WTC11 (cell line): ENCODE measurements at regions not wholly inside any gene's neighbourhood (a gene's known extent, or its start where the extent isn't known, plus 50 kb on each side); places are given as distances from the start of the nearest gene placed in this dataset.

ENCODE experiments used
- ATAC-seq: fragments of 200-7000 bp; cut with Tn5 transposase; 2 replicates; pipeline ENCODE4 v1.10.0; 2021; ENCODE audit warnings: mild to moderate bottlenecking, moderate library complexity
- CTCF ChIA-PET: fragments of 300-600 bp; sonication (Branson Sonifier 250); formaldehyde crosslinking; loops from one replicate; lab custom pipeline; 2021; ENCODE audit warnings: antibody characterized with exemption; lab: Charles Lee
- POLR2A ChIA-PET: fragments of 350-600 bp; sonication (Branson Sonifier 250); formaldehyde crosslinking; loops from one replicate; lab custom pipeline; 2021; ENCODE audit warnings: antibody characterized with exemption; lab: Charles Lee
- DNase-seq: peaks from one replicate; pipeline ENCODE4 v3.0.0; 2021; ENCODE audit warnings: low spot score
- H3K27ac Mint-ChIP-seq: 2 replicates; pipeline ENCODE4 v1.8.0; 2021; ENCODE audit warnings: mixed read lengths
- H3K27me3 Mint-ChIP-seq: 2 replicates; pipeline ENCODE4 v1.8.0; 2021; ENCODE audit warnings: low read depth, mild to moderate bottlenecking, moderate library complexity, mixed read lengths
- H3K36me3 Mint-ChIP-seq: 2 replicates; pipeline ENCODE4 v1.8.0; 2021; ENCODE audit warnings: mixed read lengths
- H3K4me1 Mint-ChIP-seq: 2 replicates; pipeline ENCODE4 v1.8.0; 2022; ENCODE audit warnings: mixed read lengths
- H3K4me3 Mint-ChIP-seq: 2 replicates; pipeline ENCODE4 v1.8.0; 2021; ENCODE audit warnings: mild to moderate bottlenecking, moderate library complexity, mixed read lengths
- H3K9me3 Mint-ChIP-seq: 2 replicates; pipeline ENCODE4 v1.8.0; 2021; ENCODE audit warnings: mixed read lengths
- EMX1 ChIP-seq: fragments of 250-450 bp; sonication (Bioruptor Pico); IDR thresholded peaks from 2 replicates; pipeline ENCODE4 v1.8.0; 2021; ENCODE audit warnings: mild to moderate bottlenecking
- FOXP1 ChIP-seq: sonication (generic); formaldehyde crosslinking; IDR thresholded peaks from 2 replicates; pipeline ENCODE4 v1.8.0; 2022; ENCODE audit warnings: missing genetic modification reagents, mild to moderate bottlenecking, moderate library complexity, borderline replicate concordance
- GRHL2 ChIP-seq: fragments of 250-450 bp; sonication (Bioruptor Pico); IDR thresholded peaks from 2 replicates; pipeline ENCODE4 v1.8.0; 2022; ENCODE audit warnings: mild to moderate bottlenecking, moderate library complexity; ENCODE audit not compliant: insufficient replicate concordance, severe bottlenecking
- KAT7 ChIP-seq: sonication (generic); formaldehyde crosslinking; IDR thresholded peaks from 2 replicates; pipeline ENCODE4 v1.8.1; 2023; ENCODE audit warnings: missing genetic modification reagents, mild to moderate bottlenecking, borderline replicate concordance
- RORB ChIP-seq: fragments of 250-450 bp; sonication (Bioruptor Pico); IDR thresholded peaks from 2 replicates; pipeline ENCODE4 v1.9.0; 2021; ENCODE audit warnings: mild to moderate bottlenecking
- SMAD4 ChIP-seq: sonication (generic); formaldehyde crosslinking; IDR thresholded peaks from 2 replicates; pipeline ENCODE4 v1.8.0; 2022; ENCODE audit warnings: mild to moderate bottlenecking, missing genetic modification reagents
- SP1 ChIP-seq: sonication (generic); formaldehyde crosslinking; conservative IDR thresholded peaks from 2 replicates; pipeline ENCODE4 v1.8.1; 2022; ENCODE audit warnings: missing genetic modification reagents
- TEAD4 ChIP-seq: sonication (generic); formaldehyde crosslinking; IDR thresholded peaks from 2 replicates; pipeline ENCODE4 v1.8.0; 2022; ENCODE audit warnings: mild to moderate bottlenecking, missing genetic modification reagents
- ZNF423 ChIP-seq: fragments of 250-450 bp; sonication (Bioruptor Pico); IDR thresholded peaks from 2 replicates; pipeline ENCODE4 v2.1.2; 2022; ENCODE audit warnings: mild to moderate bottlenecking, moderate library complexity
- TF ChIP-seq, protein P1 (sequence below): fragments of 250-450 bp; sonication (Bioruptor Pico); conservative IDR thresholded peaks from 2 replicates; pipeline ENCODE4 v1.9.0; 2021; ENCODE audit warnings: mild to moderate bottlenecking
- TF ChIP-seq, protein P2 (sequence below): sonication (generic); formaldehyde crosslinking; conservative IDR thresholded peaks from 2 replicates; pipeline ENCODE4 v1.8.1; 2023; ENCODE audit warnings: mild to moderate bottlenecking, low read depth, missing genetic modification reagents, moderate library complexity
- TF ChIP-seq, protein P3 (sequence below): fragments of 200-600 bp; IDR thresholded peaks from 2 replicates; pipeline ENCODE4 v1.8.0; 2022; ENCODE audit warnings: antibody characterized with exemption
- TF ChIP-seq, protein P4 (sequence below): sonication (generic); formaldehyde crosslinking; conservative IDR thresholded peaks from 2 replicates; pipeline ENCODE4 v1.8.1; 2022; ENCODE audit warnings: mild to moderate bottlenecking, missing genetic modification reagents
- TF ChIP-seq, protein P5 (sequence below): sonication (generic); formaldehyde crosslinking; IDR thresholded peaks from 2 replicates; pipeline ENCODE4 v1.8.0; 2022; ENCODE audit warnings: mild to moderate bottlenecking, missing genetic modification reagents
- TF ChIP-seq, protein P6 (sequence below): sonication (generic); formaldehyde crosslinking; IDR thresholded peaks from 2 replicates; pipeline ENCODE4 v1.8.1; 2022; ENCODE audit warnings: missing genetic modification reagents, borderline replicate concordance
- TF ChIP-seq, protein P7 (sequence below): fragments of 250-450 bp; sonication (Bioruptor Pico); IDR thresholded peaks from 2 replicates; pipeline ENCODE4 v1.9.0; 2021; ENCODE audit warnings: mild to moderate bottlenecking, borderline replicate concordance
- TF ChIP-seq, protein P8 (sequence below): fragments of 250-450 bp; sonication (Bioruptor Pico); IDR thresholded peaks from 2 replicates; pipeline ENCODE4 v1.9.0; 2021; ENCODE audit warnings: mild to moderate bottlenecking

DNA sequence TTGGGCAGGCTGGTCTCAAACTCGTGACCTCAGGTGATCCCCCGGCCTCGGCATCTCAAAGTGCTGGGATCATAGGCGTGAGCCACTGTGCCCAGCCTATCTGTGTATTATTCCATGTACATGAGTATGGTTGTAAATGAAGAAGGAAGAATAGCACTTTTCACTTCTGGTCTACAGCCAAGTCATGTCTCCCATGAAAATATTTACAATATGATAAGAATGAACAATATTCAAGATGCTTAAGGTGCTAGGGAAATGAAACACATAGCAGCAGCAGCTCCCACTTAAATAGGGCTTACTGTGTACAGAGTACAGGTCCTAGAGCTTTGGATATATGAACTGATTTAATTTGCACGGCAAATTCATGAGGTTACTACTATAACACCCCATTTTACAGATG lies 70.3 kb upstream of the COL5A2 start:
- H3K9me3 Mint-ChIP-seq, result peaks cover 8% of the 10 kb centered on the region
- no peak overlapping the region for H3K4me3 Mint-ChIP-seq
- no peak for TF ChIP-seq EMX1 (CRISPR knock-in tag)
- TF ChIP-seq FOXP1 (CRISPR knock-in tag), result no peak
- TF ChIP-seq RORB, result no peak
- no peak for TF ChIP-seq SP1 (CRISPR knock-in tag)
- TF ChIP-seq, protein P1, sequence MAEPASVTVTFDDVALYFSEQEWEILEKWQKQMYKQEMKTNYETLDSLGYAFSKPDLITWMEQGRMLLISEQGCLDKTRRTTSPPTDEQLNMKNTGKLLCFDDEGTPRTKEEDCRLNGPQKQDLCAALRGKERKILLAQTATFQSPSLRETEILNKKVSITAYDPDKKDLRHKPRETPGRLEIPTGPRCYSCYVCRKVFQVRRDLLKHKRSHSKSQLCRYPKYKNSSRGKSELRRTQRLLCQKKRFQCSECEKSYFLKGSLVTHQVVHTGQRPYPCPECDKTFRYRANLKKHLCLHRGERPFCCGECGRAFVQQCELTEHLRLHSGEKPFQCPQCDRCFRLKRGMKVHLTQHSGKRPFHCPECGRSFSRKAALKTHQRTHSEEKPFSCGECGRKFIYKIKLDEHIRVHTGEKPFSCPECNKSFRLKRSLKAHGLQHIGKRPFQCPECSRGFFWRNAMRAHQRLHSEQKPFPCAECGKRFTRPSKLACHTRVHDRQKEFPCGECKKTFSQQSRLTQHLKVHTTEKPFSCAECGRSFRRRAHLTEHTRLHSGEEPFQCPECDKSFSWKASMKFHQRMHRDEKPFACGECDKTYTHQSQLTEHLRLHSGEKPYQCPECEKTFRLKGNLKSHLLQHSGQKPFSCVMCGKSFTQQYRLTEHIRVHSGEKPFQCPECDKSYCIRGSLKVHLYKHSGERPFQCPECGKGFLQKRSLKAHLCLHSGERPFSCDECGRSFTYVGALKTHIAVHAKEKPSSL (CRISPR knock-in tag), result no peak
- TF ChIP-seq, protein P2, sequence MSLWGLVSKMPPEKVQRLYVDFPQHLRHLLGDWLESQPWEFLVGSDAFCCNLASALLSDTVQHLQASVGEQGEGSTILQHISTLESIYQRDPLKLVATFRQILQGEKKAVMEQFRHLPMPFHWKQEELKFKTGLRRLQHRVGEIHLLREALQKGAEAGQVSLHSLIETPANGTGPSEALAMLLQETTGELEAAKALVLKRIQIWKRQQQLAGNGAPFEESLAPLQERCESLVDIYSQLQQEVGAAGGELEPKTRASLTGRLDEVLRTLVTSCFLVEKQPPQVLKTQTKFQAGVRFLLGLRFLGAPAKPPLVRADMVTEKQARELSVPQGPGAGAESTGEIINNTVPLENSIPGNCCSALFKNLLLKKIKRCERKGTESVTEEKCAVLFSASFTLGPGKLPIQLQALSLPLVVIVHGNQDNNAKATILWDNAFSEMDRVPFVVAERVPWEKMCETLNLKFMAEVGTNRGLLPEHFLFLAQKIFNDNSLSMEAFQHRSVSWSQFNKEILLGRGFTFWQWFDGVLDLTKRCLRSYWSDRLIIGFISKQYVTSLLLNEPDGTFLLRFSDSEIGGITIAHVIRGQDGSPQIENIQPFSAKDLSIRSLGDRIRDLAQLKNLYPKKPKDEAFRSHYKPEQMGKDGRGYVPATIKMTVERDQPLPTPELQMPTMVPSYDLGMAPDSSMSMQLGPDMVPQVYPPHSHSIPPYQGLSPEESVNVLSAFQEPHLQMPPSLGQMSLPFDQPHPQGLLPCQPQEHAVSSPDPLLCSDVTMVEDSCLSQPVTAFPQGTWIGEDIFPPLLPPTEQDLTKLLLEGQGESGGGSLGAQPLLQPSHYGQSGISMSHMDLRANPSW, result no peak
- TF ChIP-seq, protein P3, sequence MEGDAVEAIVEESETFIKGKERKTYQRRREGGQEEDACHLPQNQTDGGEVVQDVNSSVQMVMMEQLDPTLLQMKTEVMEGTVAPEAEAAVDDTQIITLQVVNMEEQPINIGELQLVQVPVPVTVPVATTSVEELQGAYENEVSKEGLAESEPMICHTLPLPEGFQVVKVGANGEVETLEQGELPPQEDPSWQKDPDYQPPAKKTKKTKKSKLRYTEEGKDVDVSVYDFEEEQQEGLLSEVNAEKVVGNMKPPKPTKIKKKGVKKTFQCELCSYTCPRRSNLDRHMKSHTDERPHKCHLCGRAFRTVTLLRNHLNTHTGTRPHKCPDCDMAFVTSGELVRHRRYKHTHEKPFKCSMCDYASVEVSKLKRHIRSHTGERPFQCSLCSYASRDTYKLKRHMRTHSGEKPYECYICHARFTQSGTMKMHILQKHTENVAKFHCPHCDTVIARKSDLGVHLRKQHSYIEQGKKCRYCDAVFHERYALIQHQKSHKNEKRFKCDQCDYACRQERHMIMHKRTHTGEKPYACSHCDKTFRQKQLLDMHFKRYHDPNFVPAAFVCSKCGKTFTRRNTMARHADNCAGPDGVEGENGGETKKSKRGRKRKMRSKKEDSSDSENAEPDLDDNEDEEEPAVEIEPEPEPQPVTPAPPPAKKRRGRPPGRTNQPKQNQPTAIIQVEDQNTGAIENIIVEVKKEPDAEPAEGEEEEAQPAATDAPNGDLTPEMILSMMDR, result no peak
- no peak for TF ChIP-seq SMAD4 (CRISPR knock-in tag)
- TF ChIP-seq, protein P4, sequence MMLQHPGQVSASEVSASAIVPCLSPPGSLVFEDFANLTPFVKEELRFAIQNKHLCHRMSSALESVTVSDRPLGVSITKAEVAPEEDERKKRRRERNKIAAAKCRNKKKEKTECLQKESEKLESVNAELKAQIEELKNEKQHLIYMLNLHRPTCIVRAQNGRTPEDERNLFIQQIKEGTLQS (CRISPR knock-in tag), result no peak
- TF ChIP-seq, protein P5, sequence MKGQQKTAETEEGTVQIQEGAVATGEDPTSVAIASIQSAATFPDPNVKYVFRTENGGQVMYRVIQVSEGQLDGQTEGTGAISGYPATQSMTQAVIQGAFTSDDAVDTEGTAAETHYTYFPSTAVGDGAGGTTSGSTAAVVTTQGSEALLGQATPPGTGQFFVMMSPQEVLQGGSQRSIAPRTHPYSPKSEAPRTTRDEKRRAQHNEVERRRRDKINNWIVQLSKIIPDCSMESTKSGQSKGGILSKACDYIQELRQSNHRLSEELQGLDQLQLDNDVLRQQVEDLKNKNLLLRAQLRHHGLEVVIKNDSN (CRISPR knock-in tag), result no peak
- TF ChIP-seq, protein P6, sequence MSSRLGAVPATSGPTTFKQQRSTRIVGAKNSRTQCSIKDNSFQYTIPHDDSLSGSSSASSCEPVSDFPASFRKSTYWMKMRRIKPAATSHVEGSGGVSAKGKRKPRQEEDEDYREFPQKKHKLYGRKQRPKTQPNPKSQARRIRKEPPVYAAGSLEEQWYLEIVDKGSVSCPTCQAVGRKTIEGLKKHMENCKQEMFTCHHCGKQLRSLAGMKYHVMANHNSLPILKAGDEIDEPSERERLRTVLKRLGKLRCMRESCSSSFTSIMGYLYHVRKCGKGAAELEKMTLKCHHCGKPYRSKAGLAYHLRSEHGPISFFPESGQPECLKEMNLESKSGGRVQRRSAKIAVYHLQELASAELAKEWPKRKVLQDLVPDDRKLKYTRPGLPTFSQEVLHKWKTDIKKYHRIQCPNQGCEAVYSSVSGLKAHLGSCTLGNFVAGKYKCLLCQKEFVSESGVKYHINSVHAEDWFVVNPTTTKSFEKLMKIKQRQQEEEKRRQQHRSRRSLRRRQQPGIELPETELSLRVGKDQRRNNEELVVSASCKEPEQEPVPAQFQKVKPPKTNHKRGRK (CRISPR knock-in tag), result no peak
- no peak for TF ChIP-seq KAT7 (CRISPR knock-in tag)
- TF ChIP-seq GRHL2, result no peak
- TF ChIP-seq, protein P7, sequence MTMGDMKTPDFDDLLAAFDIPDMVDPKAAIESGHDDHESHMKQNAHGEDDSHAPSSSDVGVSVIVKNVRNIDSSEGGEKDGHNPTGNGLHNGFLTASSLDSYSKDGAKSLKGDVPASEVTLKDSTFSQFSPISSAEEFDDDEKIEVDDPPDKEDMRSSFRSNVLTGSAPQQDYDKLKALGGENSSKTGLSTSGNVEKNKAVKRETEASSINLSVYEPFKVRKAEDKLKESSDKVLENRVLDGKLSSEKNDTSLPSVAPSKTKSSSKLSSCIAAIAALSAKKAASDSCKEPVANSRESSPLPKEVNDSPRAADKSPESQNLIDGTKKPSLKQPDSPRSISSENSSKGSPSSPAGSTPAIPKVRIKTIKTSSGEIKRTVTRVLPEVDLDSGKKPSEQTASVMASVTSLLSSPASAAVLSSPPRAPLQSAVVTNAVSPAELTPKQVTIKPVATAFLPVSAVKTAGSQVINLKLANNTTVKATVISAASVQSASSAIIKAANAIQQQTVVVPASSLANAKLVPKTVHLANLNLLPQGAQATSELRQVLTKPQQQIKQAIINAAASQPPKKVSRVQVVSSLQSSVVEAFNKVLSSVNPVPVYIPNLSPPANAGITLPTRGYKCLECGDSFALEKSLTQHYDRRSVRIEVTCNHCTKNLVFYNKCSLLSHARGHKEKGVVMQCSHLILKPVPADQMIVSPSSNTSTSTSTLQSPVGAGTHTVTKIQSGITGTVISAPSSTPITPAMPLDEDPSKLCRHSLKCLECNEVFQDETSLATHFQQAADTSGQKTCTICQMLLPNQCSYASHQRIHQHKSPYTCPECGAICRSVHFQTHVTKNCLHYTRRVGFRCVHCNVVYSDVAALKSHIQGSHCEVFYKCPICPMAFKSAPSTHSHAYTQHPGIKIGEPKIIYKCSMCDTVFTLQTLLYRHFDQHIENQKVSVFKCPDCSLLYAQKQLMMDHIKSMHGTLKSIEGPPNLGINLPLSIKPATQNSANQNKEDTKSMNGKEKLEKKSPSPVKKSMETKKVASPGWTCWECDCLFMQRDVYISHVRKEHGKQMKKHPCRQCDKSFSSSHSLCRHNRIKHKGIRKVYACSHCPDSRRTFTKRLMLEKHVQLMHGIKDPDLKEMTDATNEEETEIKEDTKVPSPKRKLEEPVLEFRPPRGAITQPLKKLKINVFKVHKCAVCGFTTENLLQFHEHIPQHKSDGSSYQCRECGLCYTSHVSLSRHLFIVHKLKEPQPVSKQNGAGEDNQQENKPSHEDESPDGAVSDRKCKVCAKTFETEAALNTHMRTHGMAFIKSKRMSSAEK (CRISPR knock-in tag), result no peak
- TF ChIP-seq, protein P8, sequence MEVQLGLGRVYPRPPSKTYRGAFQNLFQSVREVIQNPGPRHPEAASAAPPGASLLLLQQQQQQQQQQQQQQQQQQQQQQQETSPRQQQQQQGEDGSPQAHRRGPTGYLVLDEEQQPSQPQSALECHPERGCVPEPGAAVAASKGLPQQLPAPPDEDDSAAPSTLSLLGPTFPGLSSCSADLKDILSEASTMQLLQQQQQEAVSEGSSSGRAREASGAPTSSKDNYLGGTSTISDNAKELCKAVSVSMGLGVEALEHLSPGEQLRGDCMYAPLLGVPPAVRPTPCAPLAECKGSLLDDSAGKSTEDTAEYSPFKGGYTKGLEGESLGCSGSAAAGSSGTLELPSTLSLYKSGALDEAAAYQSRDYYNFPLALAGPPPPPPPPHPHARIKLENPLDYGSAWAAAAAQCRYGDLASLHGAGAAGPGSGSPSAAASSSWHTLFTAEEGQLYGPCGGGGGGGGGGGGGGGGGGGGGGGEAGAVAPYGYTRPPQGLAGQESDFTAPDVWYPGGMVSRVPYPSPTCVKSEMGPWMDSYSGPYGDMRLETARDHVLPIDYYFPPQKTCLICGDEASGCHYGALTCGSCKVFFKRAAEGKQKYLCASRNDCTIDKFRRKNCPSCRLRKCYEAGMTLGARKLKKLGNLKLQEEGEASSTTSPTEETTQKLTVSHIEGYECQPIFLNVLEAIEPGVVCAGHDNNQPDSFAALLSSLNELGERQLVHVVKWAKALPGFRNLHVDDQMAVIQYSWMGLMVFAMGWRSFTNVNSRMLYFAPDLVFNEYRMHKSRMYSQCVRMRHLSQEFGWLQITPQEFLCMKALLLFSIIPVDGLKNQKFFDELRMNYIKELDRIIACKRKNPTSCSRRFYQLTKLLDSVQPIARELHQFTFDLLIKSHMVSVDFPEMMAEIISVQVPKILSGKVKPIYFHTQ, result no peak
- no peak for TF ChIP-seq ZNF423 (CRISPR knock-in tag)
- no peak for TF ChIP-seq TEAD4 (CRISPR knock-in tag)
- ChIA-PET POLR2A (no interaction called here), CTCF (no interaction called here)
- no peaks in the 10 kb centered on the region for H3K4me1 Mint-ChIP-seq
- no peaks in the 10 kb centered on the region for H3K27me3 Mint-ChIP-seq
- no peak overlapping the region for H3K27ac Mint-ChIP-seq
- ATAC-seq, result no peak
- H3K36me3 Mint-ChIP-seq, result peaks cover 1% of the 10 kb centered on the region
- no peak for DNase-seq
